ENCODE measurements at regions not wholly inside any gene's neighbourhood (a gene's known extent, or its start where the extent isn't known, plus 50 kb on each side); places are given as distances from the start of the nearest gene placed in this dataset.
A peak's percentile ranks its signal among the peaks of the same experiment; 100 is the strongest.

DNA sequence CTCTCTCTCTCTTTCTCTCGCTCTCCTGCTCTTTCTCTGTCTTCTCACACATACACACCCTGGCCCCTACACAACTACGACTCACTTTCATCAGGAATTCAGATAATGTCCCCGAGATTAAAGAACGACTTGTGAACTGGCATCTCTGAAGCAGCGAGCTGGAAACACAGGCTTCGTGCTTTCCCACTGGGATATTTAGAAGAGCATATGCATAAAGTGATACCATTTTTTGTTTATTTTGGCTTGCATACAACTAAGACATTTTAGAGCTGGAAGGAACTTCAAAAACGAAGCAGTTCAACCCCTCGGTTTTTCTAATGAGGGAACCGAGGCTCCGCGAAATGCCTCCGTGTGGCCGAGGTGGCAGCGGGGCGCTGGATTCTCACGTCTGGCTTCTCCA is 88.6 kb downstream of the ZBTB18 start:
- no peaks in the 10 kb centered on the region for H3K27me3 ChIP-seq (ENCODE audit: insufficient read depth in 3 of 3, low read length in 2 of 3)
- no peaks in the 10 kb centered on the region for H3K4me1 ChIP-seq
- no peaks in the 10 kb centered on the region for H3K9me3 ChIP-seq
- intact Hi-C loops (cut with DNase I), result loop anchor here in 1 of 2 donors (5.0 kb wide), 1 partner anchor 47 kb away; no protein-coding TSS in a partner anchor
- TF ChIP-seq, protein P1, sequence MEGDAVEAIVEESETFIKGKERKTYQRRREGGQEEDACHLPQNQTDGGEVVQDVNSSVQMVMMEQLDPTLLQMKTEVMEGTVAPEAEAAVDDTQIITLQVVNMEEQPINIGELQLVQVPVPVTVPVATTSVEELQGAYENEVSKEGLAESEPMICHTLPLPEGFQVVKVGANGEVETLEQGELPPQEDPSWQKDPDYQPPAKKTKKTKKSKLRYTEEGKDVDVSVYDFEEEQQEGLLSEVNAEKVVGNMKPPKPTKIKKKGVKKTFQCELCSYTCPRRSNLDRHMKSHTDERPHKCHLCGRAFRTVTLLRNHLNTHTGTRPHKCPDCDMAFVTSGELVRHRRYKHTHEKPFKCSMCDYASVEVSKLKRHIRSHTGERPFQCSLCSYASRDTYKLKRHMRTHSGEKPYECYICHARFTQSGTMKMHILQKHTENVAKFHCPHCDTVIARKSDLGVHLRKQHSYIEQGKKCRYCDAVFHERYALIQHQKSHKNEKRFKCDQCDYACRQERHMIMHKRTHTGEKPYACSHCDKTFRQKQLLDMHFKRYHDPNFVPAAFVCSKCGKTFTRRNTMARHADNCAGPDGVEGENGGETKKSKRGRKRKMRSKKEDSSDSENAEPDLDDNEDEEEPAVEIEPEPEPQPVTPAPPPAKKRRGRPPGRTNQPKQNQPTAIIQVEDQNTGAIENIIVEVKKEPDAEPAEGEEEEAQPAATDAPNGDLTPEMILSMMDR (IDR thresholded peaks at IDR 0.05), result no peak
- ATAC-seq (no peak), DNase-seq (no peak)
- WGBS, 3 donors, result 56 to 67% (median 61%) methylated on average over 16 of the region's 16 CpGs
- no peaks in the 10 kb centered on the region for H3K36me3 ChIP-seq (ENCODE audit: insufficient read depth in 1 of 2, low read depth in 1 of 2)
- peak overlapping the region; percentile 17 for H3K4me3 ChIP-seq
- no peak overlapping the region for H3K27ac ChIP-seq

DNA sequence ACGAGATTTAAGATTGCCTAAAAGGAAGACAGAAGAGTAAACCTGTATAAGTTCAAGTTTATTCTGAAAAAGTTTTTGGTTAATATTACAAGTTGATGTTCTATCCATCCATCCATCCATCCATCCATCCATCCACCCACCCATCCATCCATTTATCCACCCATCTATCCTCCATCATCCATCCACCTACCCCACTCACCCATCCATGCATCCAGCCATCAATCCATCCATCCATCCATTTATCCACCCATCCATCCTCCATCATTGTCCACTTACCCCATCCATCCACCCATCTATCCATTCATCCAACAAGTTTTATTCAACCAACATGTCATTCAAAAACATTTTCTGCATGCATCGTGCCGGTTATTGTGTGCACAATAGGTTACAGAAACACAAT is 89.3 kb downstream of the ZBTB18 start:
- WGBS, 3 donors, result 97 to 98% (median 98%) methylated on average over 3 of the region's 3 CpGs
- Histone ChIP-seq H3K4me1 (no peaks in the 10 kb centered on the region), H3K4me3 (no peak overlapping the region), H3K27ac (no peak overlapping the region), H3K9me3 (no peaks in the 10 kb centered on the region), H3K36me3 (ENCODE audit: insufficient read depth in 1 of 2, low read depth in 1 of 2) (no peaks in the 10 kb centered on the region), H3K27me3 (ENCODE audit: insufficient read depth in 3 of 3, low read length in 2 of 3) (no peaks in the 10 kb centered on the region)
- TF ChIP-seq, protein P1 (IDR thresholded peaks at IDR 0.05), result no peak
- intact Hi-C loops (cut with DNase I), result no loop called here
- no peak for ATAC-seq
- DNase-seq, result no peak

DNA sequence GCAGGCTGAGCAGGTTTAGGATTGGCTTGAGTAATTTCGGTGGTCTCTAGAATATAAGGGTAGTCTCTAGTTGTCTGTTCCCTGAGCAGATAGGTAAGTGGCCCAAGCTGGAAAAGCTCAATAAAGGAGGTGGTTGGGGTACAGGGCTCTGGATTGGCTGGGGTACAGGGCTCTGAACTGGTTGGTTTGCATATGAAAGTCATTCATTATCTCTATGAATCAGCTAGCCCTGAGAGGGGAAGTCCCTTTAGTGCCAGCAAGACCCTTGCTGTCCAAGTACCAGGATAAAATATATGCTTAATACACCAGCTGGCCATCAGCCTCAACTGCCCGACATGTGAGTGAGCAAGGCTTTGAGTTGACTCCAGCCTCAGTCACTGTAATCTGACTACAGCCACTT is 93.0 kb downstream of the ZBTB18 start:
- intact Hi-C loops (cut with DNase I), result no loop called here
- 76 to 78% (median 77%) methylated on average over 2 of the region's 2 CpGs for WGBS, 3 donors
- no peak overlapping the region for H3K27ac ChIP-seq

DNA sequence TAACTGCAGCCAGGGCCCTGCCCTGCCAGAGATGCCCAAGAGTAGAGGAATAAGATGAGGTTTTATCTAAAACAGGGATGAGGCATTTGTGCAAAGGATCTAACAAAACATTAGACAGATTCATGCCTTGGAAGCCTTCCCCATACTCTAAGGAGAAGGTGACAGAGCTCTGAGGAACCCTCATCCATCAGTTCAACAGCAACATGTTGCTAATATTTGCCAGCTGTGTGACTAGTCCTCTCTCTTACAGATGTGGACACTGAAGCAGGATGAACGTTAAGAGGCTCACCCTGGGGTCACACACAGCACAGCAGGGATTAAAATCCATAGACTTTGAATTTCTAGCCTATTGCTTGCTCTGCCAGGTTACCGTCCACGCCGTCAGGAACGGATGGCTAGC is 99.0 kb downstream of the ZBTB18 start:
- H3K4me1 ChIP-seq, result peaks cover 9% of the 10 kb centered on the region
- TF ChIP-seq, protein P1 (IDR thresholded peaks at IDR 0.05), result no peak
- H3K36me3 ChIP-seq (ENCODE audit: insufficient read depth in 1 of 2, low read depth in 1 of 2), result no peaks in the 10 kb centered on the region
- DNase-seq (no peak), ATAC-seq (no peak)
- no peak overlapping the region for H3K4me3 ChIP-seq
- intact Hi-C loops (cut with DNase I), result loop anchor here in 1 of 2 donors (10.0 kb wide), 1 partner anchor 95 kb away; the partner anchor contains the start of gene ZBTB18
- 65 to 72% (median 66%) methylated on average over 5 of the region's 5 CpGs for WGBS, 3 donors
- H3K27ac ChIP-seq, result no peak overlapping the region
- no peaks in the 10 kb centered on the region for H3K9me3 ChIP-seq
- no peaks in the 10 kb centered on the region for H3K27me3 ChIP-seq (ENCODE audit: insufficient read depth in 3 of 3, low read length in 2 of 3)

More for the DNA sequence above, 93.0 kb downstream of the ZBTB18 start:
- H3K4me1 ChIP-seq, result no peaks in the 10 kb centered on the region
- H3K4me3 ChIP-seq, result no peak overlapping the region
- H3K36me3 ChIP-seq (ENCODE audit: insufficient read depth in 1 of 2, low read depth in 1 of 2), result no peaks in the 10 kb centered on the region
- TF ChIP-seq, protein P1 (IDR thresholded peaks at IDR 0.05), result no peak
- DNase-seq (no peak), ATAC-seq (no peak)
- H3K9me3 ChIP-seq, result no peaks in the 10 kb centered on the region
- H3K27me3 ChIP-seq (ENCODE audit: insufficient read depth in 3 of 3, low read length in 2 of 3), result no peaks in the 10 kb centered on the region

DNA sequence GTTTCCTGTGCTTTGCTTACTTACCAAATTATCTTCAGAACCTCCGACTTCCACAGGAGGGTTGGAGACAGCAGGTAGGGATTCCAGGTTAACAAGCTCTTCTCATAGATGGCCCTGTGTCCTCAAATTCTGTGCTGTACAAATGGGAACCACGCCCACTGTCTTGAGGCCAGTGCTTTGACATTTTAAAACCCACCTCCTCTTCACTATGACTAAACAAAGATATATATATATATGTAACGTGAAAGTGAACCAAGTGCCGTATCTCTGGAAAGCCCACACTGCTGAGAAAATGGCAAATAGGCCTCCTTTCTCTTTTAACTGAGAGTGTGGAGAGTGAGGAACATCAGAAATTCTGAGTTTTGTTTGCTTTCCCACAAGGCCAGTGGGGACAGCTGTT is 99.6 kb downstream of the ZBTB18 start:
- Histone ChIP-seq H3K4me1 (peaks cover 12% of the 10 kb centered on the region), H3K9me3 (no peaks in the 10 kb centered on the region), H3K36me3 (ENCODE audit: insufficient read depth in 1 of 2, low read depth in 1 of 2) (no peaks in the 10 kb centered on the region), H3K27me3 (ENCODE audit: insufficient read depth in 3 of 3, low read length in 2 of 3) (no peaks in the 10 kb centered on the region), H3K4me3 (no peak overlapping the region), H3K27ac (no peak overlapping the region)
- ATAC-seq (no peak), DNase-seq (no peak)
- 61 to 73% (median 68%) methylated on average over 4 of the region's 4 CpGs for WGBS, 3 donors
- intact Hi-C loops (cut with DNase I), result loop anchor here in 1 of 2 donors (10.0 kb wide), 1 partner anchor 96 kb away; the partner anchor contains the start of gene ZBTB18
- TF ChIP-seq, protein P1 (IDR thresholded peaks at IDR 0.05), result no peak
